GM18951 (cell line): ENCODE measurements at regions not wholly inside any gene's neighbourhood (a gene's known extent, or its start where the extent isn't known, plus 50 kb on each side); places are given as distances from the start of the nearest gene placed in this dataset.

Experiments
- POLR2A ChIP-seq: IDR thresholded peaks from 4 replicates; pipeline ENCODE4 v1.6.1; 2011; ENCODE audit warnings: mild to moderate bottlenecking; ENCODE audit not compliant: insufficient read length, insufficient read depth; ENCODE audit errors: extremely low read depth
- in situ Hi-C: fragments of 300-500 bp; cut with MboI; formaldehyde crosslinking; loops from one replicate; pipeline ENCODE4 v1.12.0; 2022; ENCODE audit warnings: low sequenced_read_pairs, mixed read lengths, inconsistent platforms; ENCODE audit not compliant: unreplicated experiment

- in situ Hi-C loops = no loop called here
- TF ChIP-seq POLR2A = no peak
Measured at GRCh38 chr4:74669702-74670101, 124.6 kb downstream of the BTC start.

GRCh38 chr4:74670583-74670982, 123.7 kb downstream of the BTC start:
- in situ Hi-C loops = no loop called here
- TF ChIP-seq POLR2A = no peak

- TF ChIP-seq POLR2A = no peak
- in situ Hi-C loops = no loop called here
Measured at GRCh38 chr4:74671080-74671698, 123.1 kb downstream of the BTC start.

- in situ Hi-C loops = no loop called here
Measured at GRCh38 chr4:74674750-74675149, 119.6 kb downstream of the BTC start.

DNA sequence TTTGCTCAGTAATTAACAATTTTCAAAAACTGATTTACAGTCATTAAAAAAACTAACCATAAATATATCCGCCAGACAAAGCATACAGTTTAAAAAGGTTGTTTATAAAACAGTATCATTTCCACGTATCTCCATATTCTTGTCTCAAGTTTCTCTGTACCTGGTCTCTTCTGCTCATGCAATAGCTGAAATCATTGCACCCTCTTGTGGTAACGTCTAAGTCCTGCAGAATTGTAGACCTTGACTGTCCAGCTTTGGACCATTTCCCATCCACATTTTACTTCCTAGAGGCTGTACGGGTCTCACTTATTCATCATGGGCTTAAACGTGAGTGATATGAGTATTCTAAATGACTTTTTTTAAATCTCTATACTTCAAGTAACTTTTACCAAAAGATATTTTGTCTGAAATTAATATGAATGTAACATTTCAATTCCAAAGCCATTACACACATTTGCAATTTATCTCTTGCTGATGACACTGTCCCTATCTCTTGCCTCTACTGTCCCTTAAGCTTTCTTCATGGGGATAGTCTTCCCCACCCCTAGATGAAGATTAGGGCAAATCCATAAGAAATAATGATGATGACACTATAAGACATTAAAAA, 118.5 kb downstream of the BTC start:
- in situ Hi-C loops = no loop called here
- no peak for TF ChIP-seq POLR2A

More at GRCh38 chr4:74674750-74675149, 119.6 kb downstream of the BTC start:
- no peak for TF ChIP-seq POLR2A

GRCh38 chr4:74682567-74683359, 111.6 kb downstream of the BTC start:
- in situ Hi-C loops = no loop called here
- no peak for TF ChIP-seq POLR2A

GRCh38 chr4:74692972-74693371, 101.4 kb downstream of the BTC start:
- in situ Hi-C loops = no loop called here
- no peak for TF ChIP-seq POLR2A
